ENCODE measurements at regions not wholly inside any gene's neighbourhood (a gene's known extent, or its start where the extent isn't known, plus 50 kb on each side); places are given as distances from the start of the nearest gene placed in this dataset.

- TF ChIP-seq NFRKB (IDR thresholded peaks at IDR 0.05): no peak
- no peak for TF ChIP-seq SP1 (IDR thresholded peaks at IDR 0.05)
- TF ChIP-seq ZNF384 (IDR thresholded peaks at IDR 0.05): no peak
- TF ChIP-seq BHLHE40 (IDR thresholded peaks at IDR 0.05; ENCODE audit: borderline replicate concordance): no peak
- TF ChIP-seq SUZ12 (IDR thresholded peaks at IDR 0.05): no peak
- TF ChIP-seq ELF4 (IDR thresholded peaks at IDR 0.05): no peak
- no peak for TF ChIP-seq ARNT (IDR thresholded peaks at IDR 0.05)
- no peak for TF ChIP-seq TARDBP (IDR thresholded peaks at IDR 0.05)
- TF ChIP-seq LEF1 (IDR thresholded peaks at IDR 0.05; ENCODE audit: borderline replicate concordance): no peak
- TF ChIP-seq FOXA1 (IDR thresholded peaks at IDR 0.05): no peak
- TF ChIP-seq, protein P1, sequence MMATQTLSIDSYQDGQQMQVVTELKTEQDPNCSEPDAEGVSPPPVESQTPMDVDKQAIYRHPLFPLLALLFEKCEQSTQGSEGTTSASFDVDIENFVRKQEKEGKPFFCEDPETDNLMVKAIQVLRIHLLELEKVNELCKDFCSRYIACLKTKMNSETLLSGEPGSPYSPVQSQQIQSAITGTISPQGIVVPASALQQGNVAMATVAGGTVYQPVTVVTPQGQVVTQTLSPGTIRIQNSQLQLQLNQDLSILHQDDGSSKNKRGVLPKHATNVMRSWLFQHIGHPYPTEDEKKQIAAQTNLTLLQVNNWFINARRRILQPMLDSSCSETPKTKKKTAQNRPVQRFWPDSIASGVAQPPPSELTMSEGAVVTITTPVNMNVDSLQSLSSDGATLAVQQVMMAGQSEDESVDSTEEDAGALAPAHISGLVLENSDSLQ (IDR thresholded peaks at IDR 0.05): no peak
- no peak for TF ChIP-seq CTBP1 (IDR thresholded peaks at IDR 0.05; ENCODE audit: borderline replicate concordance)
Observed at GRCh38 chr13:76503766-76504165, 382.4 kb downstream of the KCTD12 start.

Data from HEK293T (cell line).